ENCODE measurements at regions not wholly inside any gene's neighbourhood (a gene's known extent, or its start where the extent isn't known, plus 50 kb on each side); places are given as distances from the start of the nearest gene placed in this dataset.

- no peak for TF ChIP-seq CTCF (optimal IDR thresholded peaks at IDR 0.05 in 1 of 3, IDR thresholded peaks at IDR 0.05 in 1 of 3, conservative IDR thresholded peaks at IDR 0.05 in 1 of 3; ENCODE audit: extremely low read depth in 1 of 3, insufficient read depth in 2 of 3, low read length in 3 of 3)
- TF ChIP-seq EZH2 (IDR thresholded peaks at IDR 0.05; ENCODE audit: low read length): no peak
Observed at GRCh38 chr5:120155873-120156272, 308.2 kb upstream of the PRR16 start.
